ENCODE measurements at regions not wholly inside any gene's neighbourhood (a gene's known extent, or its start where the extent isn't known, plus 50 kb on each side); places are given as distances from the start of the nearest gene placed in this dataset.

DNA sequence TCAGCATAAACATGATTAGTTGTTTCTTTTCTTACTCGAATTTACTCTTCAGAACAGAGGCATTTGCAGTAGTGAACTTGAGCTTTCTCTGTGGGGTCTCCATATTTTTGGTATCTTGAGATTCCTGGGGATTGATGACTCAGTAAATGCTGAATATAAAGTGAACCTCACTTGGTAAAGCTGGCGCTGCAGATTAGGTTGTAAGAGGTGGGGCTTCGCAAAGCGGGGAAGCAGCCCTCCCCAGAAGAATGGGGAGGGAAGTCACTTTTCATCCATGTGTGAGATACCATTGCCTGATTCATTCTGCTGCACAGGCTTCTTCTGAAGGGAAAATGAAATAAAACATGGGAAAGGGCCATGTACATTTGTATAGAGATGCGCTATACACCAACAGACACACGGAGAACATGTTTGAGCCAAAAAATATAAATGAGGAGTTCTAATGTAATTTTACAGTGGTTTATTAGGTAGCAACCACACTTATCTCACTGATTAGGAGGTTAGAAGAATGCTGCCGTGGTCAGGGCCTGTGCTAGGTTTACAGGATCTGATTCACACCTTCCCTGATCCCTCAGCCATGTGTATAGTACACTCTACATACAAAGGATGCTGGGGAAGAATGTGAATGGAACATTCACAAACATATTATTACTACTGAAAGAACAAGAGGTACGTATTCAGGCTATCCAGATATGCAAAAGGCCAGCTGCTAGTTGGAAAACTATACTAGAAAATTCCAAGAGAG, 63.5 kb downstream of the DNTTIP2 start:
- DNase-seq = no peak

- no peak for DNase-seq
These were observed 64.1 kb downstream of the DNTTIP2 start for GRCh38 chr1:93814795-93815340.

DNA sequence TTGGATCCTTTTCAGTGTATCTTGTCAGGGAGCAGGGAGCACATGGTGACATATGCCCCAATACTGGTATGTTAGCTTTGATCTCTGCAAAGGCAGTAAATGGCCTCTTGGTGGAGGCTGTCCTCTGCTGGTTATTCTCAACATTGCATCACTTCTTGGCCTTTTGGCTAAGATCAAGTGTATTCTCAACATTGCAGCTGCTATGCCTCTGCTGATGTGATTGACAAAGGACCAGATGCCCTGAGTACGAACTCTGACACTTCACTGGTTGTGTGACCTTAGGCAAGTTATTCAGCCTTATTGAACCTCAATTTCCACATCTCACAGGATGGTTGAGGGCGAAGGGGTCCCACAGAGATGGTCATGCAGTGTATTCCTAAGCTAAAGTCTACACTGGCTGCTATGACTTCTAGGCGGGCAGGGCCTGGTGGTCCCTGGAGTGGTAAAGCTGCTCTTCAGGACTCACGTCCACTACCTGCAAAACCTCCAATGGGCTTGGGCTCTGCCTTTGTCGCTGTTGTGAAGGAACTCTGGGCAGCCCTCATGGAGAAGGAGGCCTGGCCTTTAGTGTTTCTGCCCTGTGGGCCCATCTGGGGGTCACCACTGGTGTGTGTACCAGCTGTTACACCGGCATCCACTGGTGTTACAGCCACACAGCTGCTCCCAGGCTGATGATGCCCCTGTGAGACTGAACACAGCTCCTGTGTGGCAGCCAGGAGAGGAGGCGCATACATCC, 64.8 kb downstream of the DNTTIP2 start:
- peak; percentile 36 for DNase-seq

GRCh38 chr1:93813076-93813475, 65.9 kb downstream of the DNTTIP2 start:
- DNase-seq = no peak

- DNase-seq = no peak
These were observed 67.5 kb downstream of the DNTTIP2 start for GRCh38 chr1:93811326-93812065.

- no peak for DNase-seq
These were observed 68.7 kb downstream of the DNTTIP2 start for GRCh38 chr1:93810316-93810715.

GRCh38 chr1:93808871-93809270, 70.1 kb downstream of the DNTTIP2 start:
- DNase-seq = no peak

DNA sequence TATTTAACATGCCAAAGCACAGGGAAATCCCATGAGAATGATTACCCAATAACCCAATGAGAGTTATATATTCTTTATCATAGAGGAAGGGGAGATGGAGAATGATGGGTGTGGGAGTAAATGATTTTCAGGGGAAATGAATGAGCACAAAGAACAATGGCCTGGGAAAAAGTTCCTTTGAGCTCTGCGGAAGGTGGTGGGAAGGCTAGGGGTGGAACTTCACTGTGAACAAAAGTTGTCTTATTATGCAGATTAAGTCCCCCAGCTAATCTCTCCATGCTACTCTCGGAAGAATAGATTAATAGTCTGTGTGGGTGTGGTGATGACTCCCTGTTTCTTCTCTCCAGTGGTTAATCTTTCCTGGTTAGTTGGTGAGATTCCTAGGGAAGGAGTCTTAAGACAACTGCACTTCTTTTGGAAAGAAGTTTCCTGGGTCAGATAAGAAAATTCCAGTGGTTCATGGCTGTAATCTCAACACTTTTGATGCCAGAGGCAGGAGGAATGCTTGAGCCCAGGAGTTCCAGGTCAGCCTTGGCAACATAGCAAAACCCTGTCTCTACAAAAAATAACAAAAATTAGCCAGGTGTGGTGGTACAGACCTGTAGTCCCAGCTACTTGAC, 71.6 kb downstream of the DNTTIP2 start:
- no peak for DNase-seq

- no peak for DNase-seq
These were observed 73.9 kb downstream of the DNTTIP2 start for GRCh38 chr1:93805027-93805610.

- no peak for DNase-seq
These were observed 74.6 kb downstream of the DNTTIP2 start for GRCh38 chr1:93804412-93804811.

DNA sequence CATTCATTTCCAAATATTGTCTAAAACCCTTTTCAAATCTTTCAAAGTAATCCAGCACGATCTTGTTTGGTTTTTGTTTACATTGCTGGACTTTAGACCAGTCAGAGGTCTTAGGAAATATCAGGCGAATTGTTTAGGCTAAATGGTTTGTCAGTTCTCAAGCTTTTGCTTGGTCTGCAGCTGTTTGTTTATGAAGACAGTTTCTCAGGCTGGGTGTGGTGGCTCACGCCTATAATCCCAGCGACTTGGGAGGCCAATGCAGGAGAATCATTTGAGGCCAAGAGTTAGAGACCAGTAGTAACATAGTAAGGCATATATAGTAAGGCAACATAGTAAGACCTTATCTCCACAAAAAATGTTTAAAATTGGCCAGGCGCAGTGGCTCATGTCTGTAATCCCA, 77.5 kb downstream of the DNTTIP2 start:
- no peak for DNase-seq

GRCh38 chr1:93800856-93801255, 78.2 kb downstream of the DNTTIP2 start:
- DNase-seq = no peak

- DNase-seq = no peak
These were observed 80.7 kb downstream of the DNTTIP2 start for GRCh38 chr1:93798291-93798690.

GRCh38 chr1:93784538-93784937, 94.5 kb downstream of the DNTTIP2 start:
- no peak for DNase-seq

GRCh38 chr1:93783876-93784275, 95.1 kb downstream of the DNTTIP2 start:
- DNase-seq = no peak

DNA sequence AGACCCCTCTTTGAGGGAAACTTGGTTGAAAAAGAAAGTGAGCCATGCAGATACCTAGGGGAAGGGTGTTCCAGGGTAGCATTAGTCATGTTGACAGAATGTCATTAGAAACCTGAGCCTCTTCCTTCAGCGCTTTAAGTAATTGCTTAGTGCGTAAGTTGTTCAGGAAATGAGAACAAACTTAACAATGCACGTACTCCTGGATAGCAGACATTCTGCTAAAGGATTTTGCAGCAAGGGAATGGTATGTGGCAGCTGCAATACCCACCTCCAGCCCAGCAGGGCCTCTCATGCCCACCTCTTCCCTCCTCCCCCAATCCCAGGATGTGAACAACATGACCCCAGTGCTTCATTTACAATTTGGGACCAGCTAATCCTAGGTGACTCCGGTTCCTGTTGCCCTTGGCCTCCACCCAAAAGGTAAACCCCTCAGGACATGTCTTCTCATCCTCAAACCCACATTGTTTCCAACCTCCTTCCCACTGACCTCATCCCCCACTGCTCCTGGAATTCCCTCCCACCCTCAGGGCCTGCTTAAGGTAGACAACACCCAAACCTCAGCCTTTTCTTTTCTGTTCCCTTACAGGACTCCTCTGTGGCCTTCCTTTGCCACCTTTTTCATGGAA, 98.0 kb upstream of the BCAR3 start:
- DNase-seq = no peak

GRCh38 chr1:93778457-93778856, 96.8 kb upstream of the BCAR3 start:
- no peak for DNase-seq

GRCh38 chr1:93777255-93777654, 95.6 kb upstream of the BCAR3 start:
- no peak for DNase-seq

DNA sequence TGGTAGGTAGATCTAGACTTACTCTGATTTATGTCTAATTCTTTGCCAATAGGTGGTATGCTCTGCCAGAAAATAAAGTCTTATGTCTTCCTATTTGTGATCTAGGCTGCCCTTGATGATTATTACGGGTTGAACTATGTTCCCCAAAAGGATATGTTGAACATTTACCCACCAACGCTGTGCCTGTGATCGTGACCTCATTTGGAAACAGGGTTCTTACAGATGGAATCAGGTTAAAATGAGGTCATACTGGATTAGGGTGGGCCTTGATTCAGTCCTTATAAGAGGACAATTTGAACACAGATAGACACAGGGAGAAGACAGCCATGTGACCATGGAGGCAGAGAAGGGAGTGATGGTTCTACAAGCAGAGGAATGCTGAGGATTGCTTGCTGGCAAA, 95.1 kb upstream of the BCAR3 start:
- no peak for DNase-seq

DNA sequence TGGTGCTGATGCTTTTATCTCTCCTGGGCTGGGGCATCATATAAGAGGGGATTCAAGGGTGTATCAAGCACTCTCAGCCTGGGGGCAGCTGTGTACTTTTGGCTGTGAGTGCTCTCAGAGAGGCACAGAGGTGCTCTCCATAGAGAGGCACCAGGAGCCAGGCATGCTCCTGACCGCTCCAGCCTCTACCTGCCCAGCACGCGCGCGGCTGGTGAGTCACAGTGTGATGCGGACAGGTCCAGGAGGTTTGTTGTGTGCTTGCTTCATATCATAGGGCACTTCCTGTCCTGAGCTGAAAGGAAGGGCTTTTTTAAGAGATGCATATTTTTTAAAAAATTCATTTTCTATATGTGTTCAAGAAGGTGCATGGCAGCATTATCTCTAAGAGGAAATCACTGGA, 93.6 kb upstream of the BCAR3 start:
- no peak for DNase-seq

DNA sequence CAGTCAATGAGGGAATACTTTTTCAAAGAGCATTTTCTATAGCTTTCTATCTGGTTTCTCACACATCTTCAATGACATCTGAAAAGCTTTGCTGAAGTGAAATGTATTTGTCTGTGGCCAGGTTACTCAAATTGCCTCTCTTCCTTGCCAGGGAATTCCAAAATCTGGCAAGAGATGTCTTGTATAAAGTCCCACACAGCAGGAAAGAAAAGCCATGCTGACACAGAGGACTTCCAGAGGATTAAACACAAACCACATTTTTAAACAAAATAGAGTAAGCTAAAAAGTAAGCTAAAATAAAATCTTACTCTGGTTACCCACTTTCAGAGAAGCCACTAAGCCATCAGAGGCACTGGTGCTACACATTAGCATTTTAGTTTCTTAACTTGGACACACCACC, 93.1 kb upstream of the BCAR3 start:
- DNase-seq = no peak
